ENCODE measurements at regions not wholly inside any gene's neighbourhood (a gene's known extent, or its start where the extent isn't known, plus 50 kb on each side); places are given as distances from the start of the nearest gene placed in this dataset.
"Not testable (repeated sequence)": the region's sequence is repeated elsewhere in the genome, so short reads cannot be mapped to it uniquely, and the experiment has no call there.

- DNase-seq = no peak
- peak overlapping the region in 1 of 2 donors; percentile 38 for H3K4me3 Mint-ChIP-seq
Observed at GRCh38 chr1:222404710-222405109, 143.2 kb downstream of the HHIPL2 start.

DNA sequence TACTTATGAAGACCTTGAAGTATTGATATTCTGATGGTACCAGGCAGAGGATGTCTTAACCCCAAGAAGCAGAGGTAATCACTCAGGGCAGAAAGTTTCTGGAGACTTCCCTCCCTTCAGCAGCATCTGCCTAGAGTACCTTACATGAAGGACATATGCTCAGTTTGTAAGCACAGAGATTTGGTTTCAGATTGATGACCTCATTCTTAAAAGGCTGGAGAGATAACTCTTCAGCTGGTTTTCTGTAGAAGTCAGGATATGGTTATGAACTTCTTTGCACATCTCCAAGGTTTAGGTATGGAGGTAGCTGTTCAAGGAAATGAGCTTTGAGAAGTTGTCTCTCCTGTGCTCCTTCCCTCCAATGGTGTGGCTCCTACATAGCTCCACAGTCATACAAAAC, 148.7 kb downstream of the HHIPL2 start:
- H3K4me1 Mint-ChIP-seq (ENCODE audit: low read depth) = no peaks in the 10 kb centered on the region
- no peak overlapping the region for H3K27ac Mint-ChIP-seq
- ATAC-seq (replicated peaks in 1 of 2) (no peak), DNase-seq (no peak)
- no peak overlapping the region for H3K4me3 Mint-ChIP-seq
- peaks cover under 1 to 3% of the 10 kb centered on the region in 2 donors for H3K9me3 Mint-ChIP-seq
- H3K36me3 Mint-ChIP-seq (ENCODE audit: insufficient read depth in 2 of 2) = no peaks in the 10 kb centered on the region
- no peaks in the 10 kb centered on the region for H3K27me3 Mint-ChIP-seq (ENCODE audit: low read depth)

More at GRCh38 chr1:222404710-222405109, 143.2 kb downstream of the HHIPL2 start:
- Mint-ChIP-seq H3K4me1 (ENCODE audit: low read depth) (peaks cover 4% of the 10 kb centered on the region), H3K9me3 (peaks cover 6 to 10% of the 10 kb centered on the region in 2 donors), H3K27ac (no peak overlapping the region), H3K36me3 (ENCODE audit: insufficient read depth in 2 of 2) (peaks cover 0 to 10% of the 10 kb centered on the region in 2 donors), H3K27me3 (ENCODE audit: low read depth) (no peaks in the 10 kb centered on the region)
- no peak for ATAC-seq (replicated peaks in 1 of 2)

GRCh38 chr1:222394224-222394623, 153.7 kb downstream of the HHIPL2 start:
- ATAC-seq (replicated peaks in 1 of 2) (no peak), DNase-seq (no peak)
- H3K4me1 Mint-ChIP-seq (ENCODE audit: low read depth) = peaks cover 9% of the 10 kb centered on the region
- H3K36me3 Mint-ChIP-seq (ENCODE audit: insufficient read depth in 2 of 2) = no peaks in the 10 kb centered on the region
- peaks cover 2 to 4% of the 10 kb centered on the region in 2 donors for H3K9me3 Mint-ChIP-seq
- no peak overlapping the region for H3K4me3 Mint-ChIP-seq
- H3K27ac Mint-ChIP-seq = no peak overlapping the region
- no peaks in the 10 kb centered on the region for H3K27me3 Mint-ChIP-seq (ENCODE audit: low read depth)

DNA sequence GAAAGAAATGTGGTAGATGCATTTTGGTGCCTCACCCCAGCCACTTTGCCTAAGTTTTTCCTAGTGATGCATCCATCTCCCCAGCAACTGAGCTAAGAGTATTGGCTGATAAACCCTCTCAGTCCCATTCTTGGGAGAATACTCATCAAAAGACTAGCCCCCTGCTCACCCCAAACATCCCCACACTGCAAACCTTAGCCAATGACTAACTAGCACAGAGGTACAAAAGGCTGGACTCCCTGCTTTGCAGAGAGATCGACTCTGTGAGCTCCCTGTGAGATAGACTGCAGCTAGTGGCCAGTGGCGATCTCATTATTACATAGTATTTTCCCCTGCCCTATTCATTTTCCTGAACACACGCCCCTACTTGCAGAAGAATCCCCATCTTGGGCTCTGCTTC, 155.3 kb downstream of the HHIPL2 start:
- Mint-ChIP-seq H3K9me3 (peaks cover 2 to 4% of the 10 kb centered on the region in 2 donors), H3K27me3 (ENCODE audit: low read depth) (no peaks in the 10 kb centered on the region), H3K4me1 (ENCODE audit: low read depth) (peaks cover 10% of the 10 kb centered on the region), H3K36me3 (ENCODE audit: insufficient read depth in 2 of 2) (no peaks in the 10 kb centered on the region), H3K4me3 (no peak overlapping the region), H3K27ac (no peak overlapping the region)
- no peak for DNase-seq
- ATAC-seq (replicated peaks in 1 of 2) = no peak

- no peak for ATAC-seq (replicated peaks in 1 of 2)
- peaks cover 10% of the 10 kb centered on the region for H3K4me1 Mint-ChIP-seq (ENCODE audit: low read depth)
- H3K9me3 Mint-ChIP-seq = peaks cover 2 to 4% of the 10 kb centered on the region in 2 donors
- H3K27me3 Mint-ChIP-seq (ENCODE audit: low read depth) = no peaks in the 10 kb centered on the region
- H3K36me3 Mint-ChIP-seq (ENCODE audit: insufficient read depth in 2 of 2) = no peaks in the 10 kb centered on the region
- no peak overlapping the region for H3K27ac Mint-ChIP-seq
- DNase-seq = no peak
- H3K4me3 Mint-ChIP-seq = no peak overlapping the region
Observed at GRCh38 chr1:222390181-222390580, 157.7 kb downstream of the HHIPL2 start.

- Mint-ChIP-seq H3K9me3 (no peaks in the 10 kb centered on the region), H3K36me3 (ENCODE audit: insufficient read depth in 2 of 2) (no peaks in the 10 kb centered on the region), H3K27ac (no peak overlapping the region), H3K27me3 (ENCODE audit: low read depth) (no peaks in the 10 kb centered on the region), H3K4me3 (no peak overlapping the region), H3K4me1 (ENCODE audit: low read depth) (peaks cover 6% of the 10 kb centered on the region)
- DNase-seq = no peak
- no peak for ATAC-seq (replicated peaks in 1 of 2)
Observed at GRCh38 chr1:222387007-222387814, 160.7 kb downstream of the HHIPL2 start.

GRCh38 chr1:222385955-222386354, 161.9 kb downstream of the HHIPL2 start:
- H3K4me3 Mint-ChIP-seq = no peak overlapping the region
- H3K36me3 Mint-ChIP-seq (ENCODE audit: insufficient read depth in 2 of 2) = no peaks in the 10 kb centered on the region
- H3K27ac Mint-ChIP-seq = no peak overlapping the region
- peaks cover 0 to 3% of the 10 kb centered on the region in 2 donors for H3K9me3 Mint-ChIP-seq
- no peak for DNase-seq
- H3K4me1 Mint-ChIP-seq (ENCODE audit: low read depth) = peaks cover 9% of the 10 kb centered on the region
- H3K27me3 Mint-ChIP-seq (ENCODE audit: low read depth) = no peaks in the 10 kb centered on the region
- no peak for ATAC-seq (replicated peaks in 1 of 2)

DNA sequence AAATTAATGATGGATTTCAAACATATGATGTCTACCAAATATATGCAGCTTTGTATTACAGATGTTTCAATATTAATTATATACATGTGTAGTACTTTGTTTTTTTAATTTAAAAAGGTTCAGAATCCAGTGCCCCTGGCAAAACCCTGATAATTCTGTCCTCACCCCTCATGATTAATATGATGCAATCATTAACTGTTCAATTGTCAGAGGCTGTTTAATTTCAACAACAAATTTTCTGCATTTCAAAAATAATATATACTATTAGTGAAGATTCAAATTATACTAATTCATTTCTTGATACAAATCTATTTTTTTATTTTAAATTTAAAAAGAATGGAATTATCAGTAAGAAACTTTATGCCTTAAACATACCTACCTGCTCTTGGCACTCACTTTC, 162.6 kb downstream of the HHIPL2 start:
- peaks cover 9% of the 10 kb centered on the region for H3K4me1 Mint-ChIP-seq (ENCODE audit: low read depth)
- H3K9me3 Mint-ChIP-seq = peaks cover 0 to 5% of the 10 kb centered on the region in 2 donors
- H3K36me3 Mint-ChIP-seq (ENCODE audit: insufficient read depth in 2 of 2) = no peaks in the 10 kb centered on the region
- no peak overlapping the region for H3K4me3 Mint-ChIP-seq
- H3K27me3 Mint-ChIP-seq (ENCODE audit: low read depth) = no peaks in the 10 kb centered on the region
- ATAC-seq (replicated peaks in 1 of 2) (no peak), DNase-seq (no peak)
- H3K27ac Mint-ChIP-seq = no peak overlapping the region

GRCh38 chr1:222384531-222384930, 163.4 kb downstream of the HHIPL2 start:
- no peaks in the 10 kb centered on the region for H3K27me3 Mint-ChIP-seq (ENCODE audit: low read depth)
- H3K4me1 Mint-ChIP-seq (ENCODE audit: low read depth) = peaks cover 9% of the 10 kb centered on the region
- no peak for ATAC-seq (replicated peaks in 1 of 2)
- no peak for DNase-seq
- H3K36me3 Mint-ChIP-seq (ENCODE audit: insufficient read depth in 2 of 2) = no peaks in the 10 kb centered on the region
- no peak overlapping the region for H3K4me3 Mint-ChIP-seq
- H3K9me3 Mint-ChIP-seq = peaks cover 2 to 8% of the 10 kb centered on the region in 2 donors
- H3K27ac Mint-ChIP-seq = no peak overlapping the region

DNA sequence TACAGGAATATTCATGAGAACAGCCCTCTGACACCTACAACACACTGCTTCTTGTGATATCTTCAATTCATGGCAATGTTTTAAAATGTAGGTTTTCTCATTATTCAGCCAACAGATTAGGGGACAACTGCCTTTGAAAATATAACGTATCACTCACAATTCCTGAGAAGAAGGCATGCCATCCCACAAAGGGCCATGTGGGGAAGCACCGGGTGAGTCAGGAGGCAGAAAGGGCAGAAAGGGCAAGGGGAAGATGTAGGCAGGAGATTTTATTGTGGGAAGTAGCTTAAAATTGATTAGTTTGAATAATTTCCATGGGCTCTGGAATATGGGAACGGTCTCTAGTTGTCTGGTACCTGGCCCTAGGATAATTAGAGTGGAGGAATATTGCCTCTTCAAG, 165.7 kb downstream of the HHIPL2 start:
- Mint-ChIP-seq H3K9me3 (peaks cover 2 to 8% of the 10 kb centered on the region in 2 donors), H3K27me3 (ENCODE audit: low read depth) (no peaks in the 10 kb centered on the region), H3K36me3 (ENCODE audit: insufficient read depth in 2 of 2) (no peaks in the 10 kb centered on the region), H3K27ac (no peak overlapping the region), H3K4me3 (no peak overlapping the region), H3K4me1 (ENCODE audit: low read depth) (peaks cover 4% of the 10 kb centered on the region)
- no peak for DNase-seq
- no peak for ATAC-seq (replicated peaks in 1 of 2)

DNA sequence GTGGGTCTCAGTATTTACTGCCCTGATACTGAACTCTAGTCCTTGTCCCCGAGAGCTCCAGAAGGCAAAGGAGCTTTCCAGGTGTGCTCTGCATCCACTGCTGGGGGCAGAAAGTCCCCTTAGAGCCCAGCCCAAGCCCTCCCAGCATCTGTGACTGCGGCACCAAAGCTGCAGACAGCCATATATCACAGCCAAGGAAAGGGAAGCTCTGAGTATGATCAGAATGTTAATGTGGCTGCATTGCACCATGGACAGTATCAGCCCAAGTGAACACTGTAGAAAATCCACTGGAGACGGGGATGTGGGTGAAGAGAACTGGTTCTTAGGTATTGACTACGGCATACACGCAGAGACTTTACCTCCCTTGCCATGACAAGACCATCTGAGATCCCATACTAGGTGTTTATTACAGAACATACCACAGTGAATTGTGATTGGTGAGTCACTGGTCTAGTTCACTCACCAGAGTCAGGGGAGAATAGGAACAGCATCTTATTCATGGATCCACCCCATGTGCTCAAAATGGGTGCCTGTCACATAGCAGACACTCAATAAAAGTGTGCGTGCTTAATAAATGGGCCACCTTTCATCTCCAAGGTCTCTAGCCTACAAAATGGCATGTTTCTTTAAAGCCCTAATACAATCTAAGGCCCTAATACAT, 170.3 kb downstream of the HHIPL2 start:
- Mint-ChIP-seq H3K4me3 (no peak overlapping the region), H3K4me1 (ENCODE audit: low read depth) (peaks cover 4% of the 10 kb centered on the region), H3K9me3 (peaks cover 2 to 8% of the 10 kb centered on the region in 2 donors), H3K27ac (no peak overlapping the region), H3K36me3 (ENCODE audit: insufficient read depth in 2 of 2) (no peaks in the 10 kb centered on the region), H3K27me3 (ENCODE audit: low read depth) (no peaks in the 10 kb centered on the region)
- ATAC-seq (replicated peaks in 1 of 2) (no peak), DNase-seq (no peak)

GRCh38 chr1:222376791-222377190, 171.1 kb downstream of the HHIPL2 start:
- not testable (repeated sequence) for H3K9me3 Mint-ChIP-seq; H3K4me1 Mint-ChIP-seq (ENCODE audit: low read depth); H3K36me3 Mint-ChIP-seq (ENCODE audit: insufficient read depth in 2 of 2); H3K4me3 Mint-ChIP-seq; DNase-seq; H3K27me3 Mint-ChIP-seq (ENCODE audit: low read depth); H3K27ac Mint-ChIP-seq; ATAC-seq (replicated peaks in 1 of 2)

DNA sequence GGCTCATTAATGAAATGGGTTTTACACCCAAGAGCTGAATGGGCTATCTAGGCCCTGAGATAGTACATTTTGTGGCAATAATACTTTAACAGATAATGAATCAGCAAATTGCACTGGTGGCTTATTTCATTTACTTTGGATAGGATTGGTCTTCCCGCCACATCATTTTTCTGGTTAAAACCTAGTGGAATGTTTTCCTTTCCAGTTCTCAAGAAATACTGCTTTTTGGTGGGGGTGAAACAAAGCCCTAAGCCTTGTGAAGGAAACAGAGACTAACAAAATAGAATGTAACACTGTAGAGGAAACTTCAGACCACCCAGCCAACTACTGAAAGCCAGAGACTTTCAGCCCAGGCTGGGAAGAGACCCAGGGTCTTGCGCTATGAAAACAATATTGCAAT, 172.2 kb downstream of the HHIPL2 start:
- ATAC-seq (replicated peaks in 1 of 2) (no peak), DNase-seq (no peak)
- peaks cover 2 to 5% of the 10 kb centered on the region in 2 donors for H3K9me3 Mint-ChIP-seq
- no peaks in the 10 kb centered on the region for H3K27me3 Mint-ChIP-seq (ENCODE audit: low read depth)
- H3K4me3 Mint-ChIP-seq = no peak overlapping the region
- H3K36me3 Mint-ChIP-seq (ENCODE audit: insufficient read depth in 2 of 2) = no peaks in the 10 kb centered on the region
- H3K4me1 Mint-ChIP-seq (ENCODE audit: low read depth) = no peaks in the 10 kb centered on the region
- H3K27ac Mint-ChIP-seq = no peak overlapping the region

Measured in activated T-cell treated with anti-CD3 and anti-CD28 coated beads, Interleukin-2, amount 50 U/mL, for 72 hours (primary cell).